HCT116 (cell line): ENCODE measurements at regions not wholly inside any gene's neighbourhood (a gene's known extent, or its start where the extent isn't known, plus 50 kb on each side); places are given as distances from the start of the nearest gene placed in this dataset.

ENCODE experiments used
- ATAC-seq: fragments of 200-7000 bp; cut with Tn5 transposase; 2 replicates; pipeline ENCODE4 v1.9.1; 2020; ENCODE audit warnings: mild to moderate bottlenecking, moderate library complexity
- BruUV-seq: library from RNA; stranded (reverse); fragments of 400-500 nt; replicated peaks from 2 replicates; lab custom pipeline; 2021; lab: Mats Ljungman, UMichigan
- CTCF ChIA-PET: fragments of 300-600 bp; sonication (Branson Sonifier 250); formaldehyde crosslinking; loops from one replicate; lab custom pipeline; 2021; ENCODE audit warnings: antibody characterized with exemption; lab: Charles Lee
- POLR2A ChIA-PET: fragments of 300-600, 350-600 bp; sonication (Branson Sonifier 250); formaldehyde crosslinking; loops from one replicate; lab custom pipeline; 2021; ENCODE audit warnings: antibody characterized with exemption; lab: Charles Lee
- RAD21 ChIA-PET, 2 experiments: fragments of 300-600 bp; sonication (Branson Sonifier 250); formaldehyde crosslinking; loops; one replicate each; lab custom pipeline; 2023; ENCODE audit warnings: low total read pairs in 2 of 2; ENCODE audit not compliant: uncharacterized antibody in 2 of 2, unreplicated experiment in 2 of 2, low non-redundant PET in 1 of 2; lab: Charles Lee
- DNase-seq: peaks from one replicate; pipeline ENCODE4 v3.0.0-alpha.2; 2010; ENCODE audit warnings: low read depth, low spot score
- H2AFZ ChIP-seq: fragments of 200-600 bp; shearing (Covaris generic), sonication (generic); 2 replicates; pipeline ENCODE4 v1.6.1; 2017; ENCODE audit warnings: low read depth, mixed run types, mixed read lengths, antibody characterized with exemption, low read length; ENCODE audit not compliant: poor library complexity, severe bottlenecking
- H3K27ac ChIP-seq: 2 replicates; pipeline ENCODE4 v1.5.1; 2012; ENCODE audit warnings: low read depth, low read length
- H3K27me3 ChIP-seq: fragments of 200-600 bp; sonication (generic); 2 replicates; pipeline ENCODE4 v1.6.1; 2016; ENCODE audit warnings: mixed run types, low read length, mixed read lengths; ENCODE audit not compliant: insufficient read depth
- H3K36me3 ChIP-seq, 2 experiments: fragments of 200-500 bp in 1 of 2; fragments of 200-600 bp in 1 of 2; sonication (Bioruptor generic) in 1 of 2; sonication (generic) in 1 of 2; 2 replicates each; pipeline versions ENCODE4 v1.5.1 to v1.6.1; 2014 to 2016; ENCODE audit warnings: low read length in 2 of 2, inconsistent platforms in 1 of 2, mixed read lengths in 1 of 2, mixed run types in 1 of 2; ENCODE audit not compliant: insufficient read depth in 2 of 2, control insufficient read depth in 1 of 2
- H3K4me1 ChIP-seq, 2 experiments: fragments of 200-600 bp in 1 of 2; sonication (generic) in 1 of 2; 2 replicates each; pipeline versions ENCODE4 v1.5.1 to v1.6.1; 2012 to 2017; ENCODE audit warnings: low read length in 2 of 2, inconsistent platforms in 1 of 2, mild to moderate bottlenecking in 1 of 2, mixed read lengths in 1 of 2, mixed run types in 1 of 2, moderate library complexity in 1 of 2; ENCODE audit not compliant: insufficient read depth in 2 of 2, control insufficient read depth in 1 of 2
- H3K4me2 ChIP-seq: fragments of 200-600 bp; sonication (generic); 2 replicates; pipeline ENCODE4 v1.6.1; 2017; ENCODE audit warnings: mixed run types, low read length, mixed read lengths
- H3K4me3 ChIP-seq, 2 experiments: fragments of 200-600 bp in 1 of 2; sonication (generic) in 1 of 2; replicated peaks in 1 of 2; 2 replicates each; pipeline ENCODE4 v1.5.1; 2011 to 2016; ENCODE audit warnings: low read length in 2 of 2, control low read depth in 1 of 2, low read depth in 1 of 2, mild to moderate bottlenecking in 1 of 2, mixed read lengths in 1 of 2, mixed run types in 1 of 2
- H3K79me2 ChIP-seq: fragments of 200-600 bp; sonication (generic); 2 replicates; pipeline ENCODE4 v1.6.1; 2017; ENCODE audit warnings: mild to moderate bottlenecking, mixed run types, low read length, moderate library complexity, mixed read lengths; ENCODE audit not compliant: insufficient read depth
- H3K9ac ChIP-seq: fragments of 200-600 bp; sonication (generic); 2 replicates; pipeline ENCODE4 v1.6.1; 2016; ENCODE audit warnings: low read length, mixed read lengths
- H3K9me2 ChIP-seq: fragments of 200-600 bp; sonication (generic), shearing (Covaris generic); 2 replicates; pipeline ENCODE4 v1.6.1; 2017; ENCODE audit warnings: mixed run types, mild to moderate bottlenecking, moderate library complexity; ENCODE audit not compliant: insufficient read depth
- H3K9me3 ChIP-seq, 2 experiments: fragments of 200-500 bp in 1 of 2; fragments of 200-600 bp in 1 of 2; sonication (Bioruptor generic) in 1 of 2; sonication (generic) in 1 of 2; 2 replicates each; pipeline ENCODE4 v1.6.1; 2014 to 2017; ENCODE audit warnings: low read length in 2 of 2, mixed read lengths in 2 of 2, inconsistent platforms in 1 of 2, low read depth in 1 of 2, mild to moderate bottlenecking in 1 of 2, mixed run types in 1 of 2, moderate library complexity in 1 of 2; ENCODE audit not compliant: control insufficient read depth in 1 of 2, insufficient read depth in 1 of 2
- H4K20me1 ChIP-seq: fragments of 200-600 bp; sonication (generic), shearing (Covaris generic); 2 replicates; pipeline ENCODE4 v1.6.1; 2017; ENCODE audit warnings: mixed run types, mild to moderate bottlenecking, moderate library complexity; ENCODE audit not compliant: insufficient read depth
- TCF7L2 ChIP-seq: IDR thresholded peaks from 2 replicates; pipeline ENCODE4 v1.7.0; 2011; ENCODE audit warnings: borderline replicate concordance, inconsistent platforms; ENCODE audit not compliant: insufficient read depth, insufficient read length; ENCODE audit errors: extremely low read depth
- ZFX ChIP-seq: fragments of 450-650 bp; IDR thresholded peaks from 2 replicates; pipeline ENCODE4 v1.6.1; 2017
- intact Hi-C: fragments of 100-400 bp; cut with micrococcal nuclease; formaldehyde crosslinking; loops from 2 replicates; pipeline ENCODE4 v1.10.0; 2022
- TF ChIP-seq, protein P1 (sequence below): IDR thresholded peaks from 2 replicates; pipeline ENCODE4 v1.6.1; 2011; ENCODE audit warnings: mild to moderate bottlenecking, low read length, moderate library complexity; ENCODE audit not compliant: insufficient replicate concordance; ENCODE audit errors: extremely low read depth
- TF ChIP-seq, protein P2 (sequence below), 3 experiments: fragments of 200-600 bp in 1 of 3; sonication (generic) in 1 of 3; IDR thresholded peaks in 2 of 3; conservative IDR thresholded peaks in 1 of 3; 2 replicates each; pipeline ENCODE4 v1.5.1; 2012 to 2017; ENCODE audit warnings: low read depth in 2 of 3, low read length in 2 of 3, antibody characterized with exemption in 1 of 3, borderline replicate concordance in 1 of 3, control low read depth in 1 of 3, mild to moderate bottlenecking in 1 of 3, mixed read lengths in 1 of 3, mixed run types in 1 of 3, moderate library complexity in 1 of 3; ENCODE audit not compliant: insufficient read depth in 1 of 3

DNA sequence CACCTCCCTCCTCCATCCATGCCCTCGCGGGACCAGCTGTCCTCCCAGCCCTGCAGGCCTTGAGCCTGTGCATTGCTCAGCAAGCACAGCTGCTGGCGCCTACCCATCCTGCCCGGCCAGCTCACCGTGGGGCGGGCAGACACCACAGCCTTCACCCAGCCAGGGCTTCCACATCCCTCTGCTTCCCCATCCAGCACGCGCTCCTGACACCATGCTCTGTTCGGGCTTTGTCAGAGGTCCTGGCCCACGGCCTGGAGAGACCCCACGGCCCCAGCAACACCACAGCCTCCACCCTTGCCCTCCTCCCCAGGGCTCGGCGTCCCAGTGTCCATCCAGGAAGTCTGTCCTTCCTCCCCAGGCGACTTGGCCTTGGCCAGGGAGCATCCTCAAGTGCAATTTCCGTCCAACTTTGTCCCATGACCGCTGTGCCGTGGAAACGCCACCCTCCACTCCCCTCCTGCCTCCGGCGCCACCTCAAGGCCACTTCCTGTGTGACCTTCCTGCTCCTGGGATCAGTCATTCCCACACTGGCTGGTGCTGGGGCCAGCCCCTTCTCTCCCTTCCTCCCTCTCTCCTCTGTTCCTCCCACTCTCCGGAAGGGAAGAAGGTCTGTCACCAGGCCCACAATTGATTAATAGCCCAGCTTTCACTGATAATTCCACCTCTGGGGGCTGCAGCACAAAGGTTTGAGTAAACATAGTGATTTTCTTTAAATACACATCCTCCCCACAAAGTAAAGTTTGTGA lies 71.5 kb upstream of the SMNDC1 start:
- RAD21 ChIA-PET: no interaction called here
- Histone ChIP-seq H3K9me3 (no peaks in the 10 kb centered on the region), H3K27me3 (no peaks in the 10 kb centered on the region; the same call in 1 of the 2 replicates), H3K79me2 (no peaks in the 10 kb centered on the region), H3K27ac (no peak overlapping the region), H3K9me2 (no peaks in the 10 kb centered on the region), H3K4me2 (no peak overlapping the region), H3K9ac (no peak overlapping the region), H3K36me3 (no peaks in the 10 kb centered on the region), H2AFZ (no peak overlapping the region), H3K4me1 (peaks cover 10 to 42% of the 10 kb centered on the region in 2 experiments), H3K4me3 (no peak overlapping the region), H4K20me1 (no peaks in the 10 kb centered on the region)
- CTCF ChIA-PET: interaction anchor here (0.8 kb wide), 1 partner anchor 22 kb away, joined by 3 read pairs; no protein-coding TSS in a partner anchor
- POLR2A ChIA-PET: no interaction called here
- DNase-seq (no peak), ATAC-seq (peak; percentile 33)
- BruUV-seq: no TSS peak
- intact Hi-C loops: no loop called here
- TF ChIP-seq, protein P1, sequence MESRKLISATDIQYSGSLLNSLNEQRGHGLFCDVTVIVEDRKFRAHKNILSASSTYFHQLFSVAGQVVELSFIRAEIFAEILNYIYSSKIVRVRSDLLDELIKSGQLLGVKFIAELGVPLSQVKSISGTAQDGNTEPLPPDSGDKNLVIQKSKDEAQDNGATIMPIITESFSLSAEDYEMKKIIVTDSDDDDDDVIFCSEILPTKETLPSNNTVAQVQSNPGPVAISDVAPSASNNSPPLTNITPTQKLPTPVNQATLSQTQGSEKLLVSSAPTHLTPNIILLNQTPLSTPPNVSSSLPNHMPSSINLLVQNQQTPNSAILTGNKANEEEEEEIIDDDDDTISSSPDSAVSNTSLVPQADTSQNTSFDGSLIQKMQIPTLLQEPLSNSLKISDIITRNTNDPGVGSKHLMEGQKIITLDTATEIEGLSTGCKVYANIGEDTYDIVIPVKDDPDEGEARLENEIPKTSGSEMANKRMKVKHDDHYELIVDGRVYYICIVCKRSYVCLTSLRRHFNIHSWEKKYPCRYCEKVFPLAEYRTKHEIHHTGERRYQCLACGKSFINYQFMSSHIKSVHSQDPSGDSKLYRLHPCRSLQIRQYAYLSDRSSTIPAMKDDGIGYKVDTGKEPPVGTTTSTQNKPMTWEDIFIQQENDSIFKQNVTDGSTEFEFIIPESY: no peak
- peak; percentile 19; the same call in 1 of the 2 replicates for TF ChIP-seq ZFX
- TF ChIP-seq, protein P2, sequence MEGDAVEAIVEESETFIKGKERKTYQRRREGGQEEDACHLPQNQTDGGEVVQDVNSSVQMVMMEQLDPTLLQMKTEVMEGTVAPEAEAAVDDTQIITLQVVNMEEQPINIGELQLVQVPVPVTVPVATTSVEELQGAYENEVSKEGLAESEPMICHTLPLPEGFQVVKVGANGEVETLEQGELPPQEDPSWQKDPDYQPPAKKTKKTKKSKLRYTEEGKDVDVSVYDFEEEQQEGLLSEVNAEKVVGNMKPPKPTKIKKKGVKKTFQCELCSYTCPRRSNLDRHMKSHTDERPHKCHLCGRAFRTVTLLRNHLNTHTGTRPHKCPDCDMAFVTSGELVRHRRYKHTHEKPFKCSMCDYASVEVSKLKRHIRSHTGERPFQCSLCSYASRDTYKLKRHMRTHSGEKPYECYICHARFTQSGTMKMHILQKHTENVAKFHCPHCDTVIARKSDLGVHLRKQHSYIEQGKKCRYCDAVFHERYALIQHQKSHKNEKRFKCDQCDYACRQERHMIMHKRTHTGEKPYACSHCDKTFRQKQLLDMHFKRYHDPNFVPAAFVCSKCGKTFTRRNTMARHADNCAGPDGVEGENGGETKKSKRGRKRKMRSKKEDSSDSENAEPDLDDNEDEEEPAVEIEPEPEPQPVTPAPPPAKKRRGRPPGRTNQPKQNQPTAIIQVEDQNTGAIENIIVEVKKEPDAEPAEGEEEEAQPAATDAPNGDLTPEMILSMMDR (IDR thresholded peaks at IDR 0.05 in 2 of 3, conservative IDR thresholded peaks at IDR 0.05 in 1 of 3; ENCODE audit: borderline replicate concordance in 1 of 3, insufficient read depth in 1 of 3, low read depth in 2 of 3, low read length in 2 of 3): 0 out of 6 replicates have a peak, but pooled peaks of 1 of the 3 experiments have one; percentile 12
- TF ChIP-seq TCF7L2: peak; percentile 94
